ENCODE measurements at regions not wholly inside any gene's neighbourhood (a gene's known extent, or its start where the extent isn't known, plus 50 kb on each side); places are given as distances from the start of the nearest gene placed in this dataset.

DNA sequence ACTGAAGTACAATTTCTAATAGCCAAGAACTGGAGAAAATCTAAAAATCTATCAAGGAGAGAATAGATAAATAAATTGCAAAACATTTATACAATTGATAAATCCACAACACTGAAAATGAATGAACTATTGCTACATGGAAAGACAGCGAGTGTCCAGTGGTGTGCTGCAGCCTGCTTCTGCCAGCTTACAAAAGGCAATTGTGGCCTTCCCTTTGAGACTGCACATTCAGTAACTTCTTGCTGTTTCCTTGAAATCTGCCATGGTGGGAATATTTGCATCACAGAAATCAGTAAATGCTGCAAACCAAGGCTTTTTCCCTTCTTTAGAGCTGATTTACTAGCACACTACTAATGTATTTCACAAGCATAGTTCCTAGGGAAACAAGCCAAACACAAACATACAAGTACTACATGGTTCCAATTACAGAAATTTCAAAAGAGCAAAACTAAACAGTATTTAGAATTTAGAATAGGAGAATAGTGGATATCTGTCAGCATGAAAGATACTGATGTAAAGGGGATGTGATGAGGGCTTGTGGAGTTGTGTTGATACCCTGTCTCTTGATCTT lies 76.9 kb upstream of the TRIM77 start:
- TF ChIP-seq, protein P1, sequence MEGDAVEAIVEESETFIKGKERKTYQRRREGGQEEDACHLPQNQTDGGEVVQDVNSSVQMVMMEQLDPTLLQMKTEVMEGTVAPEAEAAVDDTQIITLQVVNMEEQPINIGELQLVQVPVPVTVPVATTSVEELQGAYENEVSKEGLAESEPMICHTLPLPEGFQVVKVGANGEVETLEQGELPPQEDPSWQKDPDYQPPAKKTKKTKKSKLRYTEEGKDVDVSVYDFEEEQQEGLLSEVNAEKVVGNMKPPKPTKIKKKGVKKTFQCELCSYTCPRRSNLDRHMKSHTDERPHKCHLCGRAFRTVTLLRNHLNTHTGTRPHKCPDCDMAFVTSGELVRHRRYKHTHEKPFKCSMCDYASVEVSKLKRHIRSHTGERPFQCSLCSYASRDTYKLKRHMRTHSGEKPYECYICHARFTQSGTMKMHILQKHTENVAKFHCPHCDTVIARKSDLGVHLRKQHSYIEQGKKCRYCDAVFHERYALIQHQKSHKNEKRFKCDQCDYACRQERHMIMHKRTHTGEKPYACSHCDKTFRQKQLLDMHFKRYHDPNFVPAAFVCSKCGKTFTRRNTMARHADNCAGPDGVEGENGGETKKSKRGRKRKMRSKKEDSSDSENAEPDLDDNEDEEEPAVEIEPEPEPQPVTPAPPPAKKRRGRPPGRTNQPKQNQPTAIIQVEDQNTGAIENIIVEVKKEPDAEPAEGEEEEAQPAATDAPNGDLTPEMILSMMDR (conservative IDR thresholded peaks at IDR 0.05; ENCODE audit: low read length), result no peak
- no peak for TF ChIP-seq EZH2phosphoT487 (IDR thresholded peaks at IDR 0.05; ENCODE audit: borderline replicate concordance, low read depth, low read length)

All from OCI-LY7 (cell line).